ENCODE measurements at regions not wholly inside any gene's neighbourhood (a gene's known extent, or its start where the extent isn't known, plus 50 kb on each side); places are given as distances from the start of the nearest gene placed in this dataset.
"Not testable (repeated sequence)": the region's sequence is repeated elsewhere in the genome, so short reads cannot be mapped to it uniquely, and the experiment has no call there.

GRCh38 chr14:29403091-29403490, 524.6 kb downstream of the PRKD1 start:
- no peak for DNase-seq

- DNase-seq, result no peak
These were observed 517.1 kb downstream of the PRKD1 start for GRCh38 chr14:29410581-29410980.

DNA sequence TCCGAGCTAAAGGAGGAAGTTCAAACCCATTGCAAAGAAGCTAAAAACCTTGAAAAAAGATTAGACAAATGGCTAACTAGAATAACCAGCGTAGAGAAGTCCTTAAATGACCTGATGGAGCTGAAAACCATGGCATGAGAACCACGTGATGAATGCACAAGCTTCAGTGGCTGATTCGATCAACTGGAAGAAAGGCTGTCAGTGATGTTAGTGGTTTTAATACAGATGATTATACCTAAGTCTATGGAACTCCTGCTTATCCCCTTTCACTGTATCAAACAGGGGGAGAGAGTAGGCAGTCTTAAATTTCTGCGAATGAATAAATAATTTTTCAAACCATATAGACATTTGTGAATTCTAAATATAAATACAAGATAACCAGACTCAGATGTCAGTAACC, 512.7 kb downstream of the PRKD1 start:
- not testable (repeated sequence) for DNase-seq

- no peak for DNase-seq
These were observed 507.9 kb downstream of the PRKD1 start for GRCh38 chr14:29419736-29420135.

DNA sequence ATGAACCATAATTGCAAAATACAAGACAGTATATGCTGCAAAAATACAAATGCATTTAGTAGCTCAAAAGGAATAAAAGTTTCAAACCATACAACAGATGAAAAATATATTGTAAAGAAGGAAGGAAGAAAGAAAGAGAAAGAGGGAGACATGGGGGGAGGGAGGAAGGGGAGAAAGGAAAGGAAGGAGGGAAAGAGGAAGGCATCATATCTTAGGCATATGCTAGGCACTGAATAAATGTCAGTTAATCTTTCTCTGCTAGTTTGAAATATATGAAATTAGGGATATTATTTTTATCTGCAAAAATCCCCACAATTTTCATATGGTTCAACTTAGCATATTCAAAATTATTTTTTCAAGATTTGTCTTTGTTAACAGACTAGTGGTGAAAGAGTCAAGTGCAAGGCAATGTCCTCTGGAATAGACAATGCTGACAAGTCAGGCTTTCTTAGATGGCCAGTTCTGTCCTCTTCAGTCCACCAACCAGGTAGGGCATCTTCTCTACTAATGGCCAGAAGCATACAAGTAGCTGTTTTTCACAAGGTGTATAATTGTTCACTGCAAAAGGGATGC, 506.4 kb downstream of the PRKD1 start:
- no peak for DNase-seq

- no peak for DNase-seq
These were observed 501.8 kb downstream of the PRKD1 start for GRCh38 chr14:29425705-29426482.

DNA sequence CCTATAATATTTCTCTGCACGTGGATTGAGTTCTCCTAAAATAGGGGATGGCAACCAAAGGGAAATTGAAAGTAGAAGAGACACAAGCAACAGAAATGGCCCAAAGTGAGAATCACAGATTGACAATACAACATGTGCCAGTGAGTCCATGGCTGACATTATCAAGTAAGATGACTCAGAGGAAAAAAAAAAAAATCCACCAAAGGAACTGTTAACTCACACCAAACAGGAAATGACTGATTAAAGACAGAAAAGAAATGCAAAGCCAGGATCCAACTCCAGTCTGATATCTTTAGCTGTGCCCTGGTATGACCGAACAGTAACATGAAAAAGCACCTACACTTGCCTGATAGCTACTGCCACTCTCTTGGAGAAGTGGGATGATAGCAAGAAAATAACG, 485.0 kb downstream of the PRKD1 start:
- no peak for DNase-seq

DNA sequence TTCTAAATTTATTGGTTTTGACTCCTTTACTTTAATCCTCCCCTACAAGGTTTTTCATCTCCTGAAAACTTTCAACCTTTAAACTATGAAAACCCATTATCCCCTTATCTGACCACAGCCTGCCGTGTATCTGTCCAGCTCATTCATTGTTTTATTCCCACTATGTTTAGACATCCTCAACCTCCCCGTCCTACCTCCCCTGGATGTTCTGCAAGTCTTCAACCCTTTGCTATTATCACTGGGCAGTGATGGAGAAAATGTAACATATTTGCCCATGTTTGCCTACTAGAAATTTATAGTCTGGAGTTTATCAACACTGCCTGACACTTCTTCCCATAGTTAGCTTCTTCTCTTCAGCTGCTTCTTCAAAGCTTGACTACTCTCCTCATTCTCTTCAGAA, 483.4 kb downstream of the PRKD1 start:
- no peak for DNase-seq

DNA sequence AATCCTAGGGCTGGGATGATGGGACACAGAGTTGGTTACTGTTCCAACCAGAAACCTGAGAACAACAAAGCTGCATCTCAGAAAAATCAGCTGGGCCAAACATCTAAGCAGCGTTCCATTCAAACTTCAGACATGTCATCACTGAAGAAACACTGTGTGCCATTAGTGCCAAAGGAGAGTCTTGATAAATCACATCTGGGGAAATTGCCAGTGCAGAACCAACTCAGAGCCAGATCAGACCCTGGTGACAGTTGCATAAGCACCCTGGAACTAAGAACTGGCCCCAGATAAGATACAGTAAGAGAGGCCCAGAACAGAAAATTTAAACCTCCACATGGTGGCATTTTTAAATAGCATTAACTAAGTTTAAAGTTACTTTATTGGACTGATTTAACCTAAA, 482.8 kb downstream of the PRKD1 start:
- no peak for DNase-seq

GRCh38 chr14:29446971-29447370, 480.7 kb downstream of the PRKD1 start:
- DNase-seq, result no peak

DNA sequence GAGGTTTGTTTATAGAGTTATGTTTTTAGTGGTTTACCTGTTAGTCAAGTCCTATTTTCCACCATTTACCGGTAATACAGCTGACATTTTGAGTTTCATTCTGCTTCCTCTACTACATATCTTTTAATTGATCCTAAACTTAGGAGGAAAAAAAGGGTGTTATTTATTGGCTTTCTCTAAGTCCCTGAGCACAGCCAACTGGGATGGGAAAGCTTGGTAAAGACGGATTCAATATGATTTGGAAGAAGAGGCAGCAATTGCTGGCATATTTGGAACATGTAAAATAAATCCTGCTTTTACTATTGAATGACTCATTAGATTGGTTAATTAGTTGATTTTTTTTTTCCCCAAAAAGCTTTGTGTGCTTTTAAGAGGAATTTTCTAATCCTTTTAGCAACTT, 475.7 kb downstream of the PRKD1 start:
- DNase-seq, result no peak

- no peak for DNase-seq
These were observed 474.6 kb downstream of the PRKD1 start for GRCh38 chr14:29453045-29453444.

DNA sequence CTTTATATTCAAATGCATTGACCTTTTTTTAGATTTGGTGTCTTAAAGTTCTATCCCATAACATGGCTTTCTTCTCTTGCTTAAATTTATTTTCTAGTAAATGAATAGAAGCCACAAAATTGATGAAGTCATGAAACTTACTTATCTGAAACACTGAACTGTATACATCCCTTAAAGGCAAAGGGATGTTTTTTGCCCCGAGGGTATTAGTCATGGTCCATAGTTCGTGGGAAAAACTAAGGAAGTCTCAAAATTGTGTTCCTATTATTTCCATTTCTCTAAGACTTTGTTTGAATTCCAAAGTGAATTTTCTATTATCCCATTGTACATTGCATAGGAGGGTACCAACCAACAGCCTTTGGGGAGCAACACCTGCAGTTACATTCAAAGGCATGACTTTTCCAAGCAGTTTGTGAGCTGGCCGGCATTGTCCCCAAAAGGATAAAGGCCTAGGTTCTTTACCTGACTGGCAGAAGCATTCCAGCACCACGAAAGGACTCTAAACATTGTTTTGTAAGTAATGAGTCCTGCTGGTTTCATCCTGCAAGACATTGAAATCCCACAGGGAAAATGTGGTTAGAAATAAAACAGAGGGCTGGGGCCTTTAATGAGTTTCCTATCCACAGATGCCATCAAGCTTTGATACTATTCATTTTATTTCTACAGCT, 473.5 kb downstream of the PRKD1 start:
- DNase-seq, result no peak

DNA sequence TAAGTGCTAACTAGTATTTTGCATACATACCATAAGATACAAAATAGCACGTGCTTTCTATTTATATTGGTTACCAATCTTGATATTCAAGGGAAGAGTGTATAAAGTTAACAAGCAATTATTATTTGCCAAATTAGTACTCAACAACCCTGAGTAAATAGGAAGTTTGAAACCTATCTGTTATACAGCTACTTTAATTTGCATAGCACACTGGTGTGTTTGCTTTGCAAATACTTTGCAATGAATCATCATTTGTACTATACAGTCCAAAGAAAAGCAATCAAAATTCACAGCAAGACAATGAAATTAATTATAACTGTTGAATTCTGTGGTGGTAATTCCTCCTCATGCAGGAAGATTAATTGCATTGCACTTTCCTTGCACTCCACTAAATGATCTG, 469.1 kb downstream of the PRKD1 start:
- DNase-seq, result no peak

DNA sequence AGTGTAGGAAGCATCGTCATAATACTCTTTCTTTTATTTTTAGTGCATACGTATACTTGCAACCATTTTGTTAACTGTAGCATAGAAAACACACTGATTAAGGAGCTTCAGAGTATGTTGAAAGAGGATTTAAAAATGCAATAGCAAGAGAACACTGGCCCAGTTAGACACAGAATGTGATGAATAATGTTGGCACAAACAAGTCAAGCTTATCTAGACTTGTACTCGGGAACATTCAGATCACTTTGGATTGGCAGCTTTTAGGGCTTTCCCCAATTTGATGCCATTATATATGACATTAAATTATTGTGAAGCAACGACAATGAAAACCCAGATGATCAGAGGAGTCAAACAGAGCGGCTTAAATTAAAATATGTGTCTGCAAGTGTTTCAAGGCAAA, 468.1 kb downstream of the PRKD1 start:
- DNase-seq, result no peak

GRCh38 chr14:29459969-29460560, 467.6 kb downstream of the PRKD1 start:
- DNase-seq, result no peak

- no peak for DNase-seq
These were observed 466.5 kb downstream of the PRKD1 start for GRCh38 chr14:29461101-29461500.

- no peak for DNase-seq
These were observed 466.1 kb downstream of the PRKD1 start for GRCh38 chr14:29461506-29461905.

DNA sequence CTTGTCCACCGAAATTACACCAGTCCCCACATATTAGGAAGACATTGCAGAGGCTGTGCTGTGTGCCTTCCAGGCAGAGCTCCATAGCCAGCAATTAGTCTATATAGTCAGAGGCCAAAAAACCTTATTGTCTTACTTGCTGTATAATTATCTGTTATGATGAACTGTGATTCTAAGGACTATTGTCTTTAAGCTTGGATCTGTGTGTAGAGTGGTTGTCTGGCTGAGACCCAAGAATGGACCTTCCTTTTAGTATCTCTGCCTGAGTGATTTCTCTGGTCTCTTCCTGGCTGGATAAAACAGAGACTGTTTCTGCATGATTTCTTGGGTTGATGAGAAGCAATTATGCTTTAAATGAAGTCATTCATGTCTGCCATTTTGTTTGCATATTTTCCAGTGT, 465.3 kb downstream of the PRKD1 start:
- no peak for DNase-seq

GRCh38 chr14:29462772-29463171, 464.9 kb downstream of the PRKD1 start:
- no peak for DNase-seq

- peak; percentile 1 for DNase-seq
These were observed 463.8 kb downstream of the PRKD1 start for GRCh38 chr14:29463727-29464395.

DNA sequence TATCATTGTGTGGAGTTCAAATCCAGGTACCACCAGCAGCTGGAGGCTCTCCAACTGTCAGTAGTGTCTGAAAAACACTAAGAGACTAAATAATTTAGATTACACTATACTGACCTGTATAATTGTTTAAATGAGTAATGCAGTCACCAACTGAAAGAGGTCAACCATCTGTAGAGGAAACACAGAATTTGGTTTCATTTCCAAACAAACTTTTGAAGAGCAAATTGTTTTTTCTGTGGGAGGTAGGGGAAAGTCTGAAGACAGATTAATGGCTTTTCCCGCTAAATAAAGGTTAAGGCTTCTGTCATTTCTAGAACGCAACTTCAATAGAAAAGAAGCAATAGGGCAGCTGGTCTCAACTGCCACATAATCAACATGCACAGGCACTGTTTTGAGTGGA, 462.6 kb downstream of the PRKD1 start:
- no peak for DNase-seq

GRCh38 chr14:29475641-29476040, 452.0 kb downstream of the PRKD1 start:
- no peak for DNase-seq

All from hematopoietic multipotent progenitor cell treated with erythropoietin and hydrocortisone succinate and interleukin-3 and kit ligand, for 4 days (in vitro differentiated cells).